ENCODE measurements at regions not wholly inside any gene's neighbourhood (a gene's known extent, or its start where the extent isn't known, plus 50 kb on each side); places are given as distances from the start of the nearest gene placed in this dataset.

DNA sequence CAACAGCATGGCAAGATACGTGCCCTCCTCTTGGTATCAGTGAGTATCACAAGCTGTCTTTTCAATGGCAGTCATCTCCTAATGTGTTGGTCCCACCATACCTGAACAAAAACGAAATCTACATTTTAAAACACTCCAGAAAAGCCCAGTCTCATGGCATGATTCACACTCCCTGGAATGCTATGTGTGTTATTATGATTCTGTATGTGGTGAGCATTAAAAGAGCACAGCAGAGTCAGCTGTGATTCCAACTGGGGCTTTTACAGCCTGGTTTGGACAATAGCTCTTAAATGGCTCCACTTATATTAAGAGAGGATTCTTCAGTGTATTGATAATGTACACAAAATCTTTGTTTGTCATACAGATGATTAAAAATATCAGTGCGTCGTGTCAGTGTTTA lies 274.1 kb upstream of the GK2 start:
- TF ChIP-seq, protein P1, sequence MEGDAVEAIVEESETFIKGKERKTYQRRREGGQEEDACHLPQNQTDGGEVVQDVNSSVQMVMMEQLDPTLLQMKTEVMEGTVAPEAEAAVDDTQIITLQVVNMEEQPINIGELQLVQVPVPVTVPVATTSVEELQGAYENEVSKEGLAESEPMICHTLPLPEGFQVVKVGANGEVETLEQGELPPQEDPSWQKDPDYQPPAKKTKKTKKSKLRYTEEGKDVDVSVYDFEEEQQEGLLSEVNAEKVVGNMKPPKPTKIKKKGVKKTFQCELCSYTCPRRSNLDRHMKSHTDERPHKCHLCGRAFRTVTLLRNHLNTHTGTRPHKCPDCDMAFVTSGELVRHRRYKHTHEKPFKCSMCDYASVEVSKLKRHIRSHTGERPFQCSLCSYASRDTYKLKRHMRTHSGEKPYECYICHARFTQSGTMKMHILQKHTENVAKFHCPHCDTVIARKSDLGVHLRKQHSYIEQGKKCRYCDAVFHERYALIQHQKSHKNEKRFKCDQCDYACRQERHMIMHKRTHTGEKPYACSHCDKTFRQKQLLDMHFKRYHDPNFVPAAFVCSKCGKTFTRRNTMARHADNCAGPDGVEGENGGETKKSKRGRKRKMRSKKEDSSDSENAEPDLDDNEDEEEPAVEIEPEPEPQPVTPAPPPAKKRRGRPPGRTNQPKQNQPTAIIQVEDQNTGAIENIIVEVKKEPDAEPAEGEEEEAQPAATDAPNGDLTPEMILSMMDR (IDR thresholded peaks at IDR 0.05) = no peak
- TF ChIP-seq POLR2A (IDR thresholded peaks at IDR 0.05) (no peak), POLR2AphosphoS5 (IDR thresholded peaks at IDR 0.05) (no peak), EP300 (IDR thresholded peaks at IDR 0.05) (no peak)

All from gastroesophageal sphincter (tissue), 3 donors.